ENCODE measurements at regions not wholly inside any gene's neighbourhood (a gene's known extent, or its start where the extent isn't known, plus 50 kb on each side); places are given as distances from the start of the nearest gene placed in this dataset.

- TF ChIP-seq EGR1 (IDR thresholded peaks at IDR 0.05) (no peak), YY1 (IDR thresholded peaks at IDR 0.05; ENCODE audit: low read depth) (no peak), RAD21 (IDR thresholded peaks at IDR 0.05; ENCODE audit: low read depth) (no peak), TAF1 (IDR thresholded peaks at IDR 0.05; ENCODE audit: low read depth) (no peak), TCF12 (IDR thresholded peaks at IDR 0.05; ENCODE audit: low read depth) (no peak)
Observed at GRCh38 chr10:6665847-6666246, 85.8 kb upstream of the PRKCQ start.

DNA sequence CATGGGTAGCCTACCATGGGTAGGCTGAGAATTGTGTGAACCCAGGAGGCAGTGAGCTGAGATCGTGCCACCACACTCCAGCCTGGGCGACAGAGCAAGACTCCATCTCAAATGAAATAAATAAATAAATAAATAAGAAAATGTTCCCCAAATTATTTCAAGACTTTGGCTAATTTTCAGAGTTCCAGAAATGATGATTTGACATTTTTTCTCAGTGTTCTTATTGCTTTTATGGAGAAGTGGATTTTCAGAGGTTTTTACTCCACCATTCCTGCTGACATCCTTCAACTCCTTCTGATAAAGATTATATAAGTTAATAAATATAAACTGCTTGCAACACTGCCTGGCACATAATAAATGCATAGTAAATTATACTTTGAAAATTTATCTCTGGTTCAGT is 80.4 kb upstream of the PRKCQ start:
- TF ChIP-seq MAX (IDR thresholded peaks at IDR 0.05) (no peak), TEAD4 (IDR thresholded peaks at IDR 0.05) (no peak), FOXM1 (IDR thresholded peaks at IDR 0.05; ENCODE audit: borderline replicate concordance, low read depth) (no peak), NFIC (IDR thresholded peaks at IDR 0.05) (no peak), CREB1 (IDR thresholded peaks at IDR 0.05; ENCODE audit: low read depth) (no peak), EGR1 (IDR thresholded peaks at IDR 0.05) (no peak), USF1 (IDR thresholded peaks at IDR 0.05) (no peak), RAD21 (IDR thresholded peaks at IDR 0.05; ENCODE audit: low read depth) (no peak), TCF12 (IDR thresholded peaks at IDR 0.05; ENCODE audit: low read depth) (no peak), TAF1 (IDR thresholded peaks at IDR 0.05; ENCODE audit: low read depth) (no peak), ZBTB7A (IDR thresholded peaks at IDR 0.05; ENCODE audit: low read depth) (no peak)
- TF ChIP-seq, protein P1, sequence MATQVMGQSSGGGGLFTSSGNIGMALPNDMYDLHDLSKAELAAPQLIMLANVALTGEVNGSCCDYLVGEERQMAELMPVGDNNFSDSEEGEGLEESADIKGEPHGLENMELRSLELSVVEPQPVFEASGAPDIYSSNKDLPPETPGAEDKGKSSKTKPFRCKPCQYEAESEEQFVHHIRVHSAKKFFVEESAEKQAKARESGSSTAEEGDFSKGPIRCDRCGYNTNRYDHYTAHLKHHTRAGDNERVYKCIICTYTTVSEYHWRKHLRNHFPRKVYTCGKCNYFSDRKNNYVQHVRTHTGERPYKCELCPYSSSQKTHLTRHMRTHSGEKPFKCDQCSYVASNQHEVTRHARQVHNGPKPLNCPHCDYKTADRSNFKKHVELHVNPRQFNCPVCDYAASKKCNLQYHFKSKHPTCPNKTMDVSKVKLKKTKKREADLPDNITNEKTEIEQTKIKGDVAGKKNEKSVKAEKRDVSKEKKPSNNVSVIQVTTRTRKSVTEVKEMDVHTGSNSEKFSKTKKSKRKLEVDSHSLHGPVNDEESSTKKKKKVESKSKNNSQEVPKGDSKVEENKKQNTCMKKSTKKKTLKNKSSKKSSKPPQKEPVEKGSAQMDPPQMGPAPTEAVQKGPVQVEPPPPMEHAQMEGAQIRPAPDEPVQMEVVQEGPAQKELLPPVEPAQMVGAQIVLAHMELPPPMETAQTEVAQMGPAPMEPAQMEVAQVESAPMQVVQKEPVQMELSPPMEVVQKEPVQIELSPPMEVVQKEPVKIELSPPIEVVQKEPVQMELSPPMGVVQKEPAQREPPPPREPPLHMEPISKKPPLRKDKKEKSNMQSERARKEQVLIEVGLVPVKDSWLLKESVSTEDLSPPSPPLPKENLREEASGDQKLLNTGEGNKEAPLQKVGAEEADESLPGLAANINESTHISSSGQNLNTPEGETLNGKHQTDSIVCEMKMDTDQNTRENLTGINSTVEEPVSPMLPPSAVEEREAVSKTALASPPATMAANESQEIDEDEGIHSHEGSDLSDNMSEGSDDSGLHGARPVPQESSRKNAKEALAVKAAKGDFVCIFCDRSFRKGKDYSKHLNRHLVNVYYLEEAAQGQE (IDR thresholded peaks at IDR 0.05; ENCODE audit: low read depth): no peak

GRCh38 chr10:6659451-6659850 is 79.4 kb upstream of the PRKCQ start:
- TF ChIP-seq TCF12 (IDR thresholded peaks at IDR 0.05; ENCODE audit: low read depth): no peak

GRCh38 chr10:6657669-6658068 is 77.6 kb upstream of the PRKCQ start:
- TF ChIP-seq TAF1 (IDR thresholded peaks at IDR 0.05; ENCODE audit: low read depth): no peak
- TF ChIP-seq ZBTB7A (IDR thresholded peaks at IDR 0.05; ENCODE audit: low read depth): no peak
- no peak for TF ChIP-seq MAX (IDR thresholded peaks at IDR 0.05)
- TF ChIP-seq, protein P1 (IDR thresholded peaks at IDR 0.05; ENCODE audit: low read depth): no peak
- no peak for TF ChIP-seq USF1 (IDR thresholded peaks at IDR 0.05)
- no peak for TF ChIP-seq FOXM1 (IDR thresholded peaks at IDR 0.05; ENCODE audit: borderline replicate concordance, low read depth)
- no peak for TF ChIP-seq EP300 (IDR thresholded peaks at IDR 0.05; ENCODE audit: borderline replicate concordance)
- no peak for TF ChIP-seq RAD21 (IDR thresholded peaks at IDR 0.05; ENCODE audit: low read depth)
- no peak for TF ChIP-seq CREB1 (IDR thresholded peaks at IDR 0.05; ENCODE audit: low read depth)
- TF ChIP-seq TCF12 (IDR thresholded peaks at IDR 0.05; ENCODE audit: low read depth): no peak
- no peak for TF ChIP-seq NFIC (IDR thresholded peaks at IDR 0.05)
- no peak for TF ChIP-seq YY1 (IDR thresholded peaks at IDR 0.05; ENCODE audit: low read depth)

- TF ChIP-seq YY1 (IDR thresholded peaks at IDR 0.05; ENCODE audit: low read depth) (no peak), CREB1 (IDR thresholded peaks at IDR 0.05; ENCODE audit: low read depth) (no peak), FOXM1 (IDR thresholded peaks at IDR 0.05; ENCODE audit: borderline replicate concordance, low read depth) (no peak), EGR1 (IDR thresholded peaks at IDR 0.05) (no peak), ZBTB7A (IDR thresholded peaks at IDR 0.05; ENCODE audit: low read depth) (no peak)
Observed at GRCh38 chr10:6657196-6657595, 77.1 kb upstream of the PRKCQ start.

DNA sequence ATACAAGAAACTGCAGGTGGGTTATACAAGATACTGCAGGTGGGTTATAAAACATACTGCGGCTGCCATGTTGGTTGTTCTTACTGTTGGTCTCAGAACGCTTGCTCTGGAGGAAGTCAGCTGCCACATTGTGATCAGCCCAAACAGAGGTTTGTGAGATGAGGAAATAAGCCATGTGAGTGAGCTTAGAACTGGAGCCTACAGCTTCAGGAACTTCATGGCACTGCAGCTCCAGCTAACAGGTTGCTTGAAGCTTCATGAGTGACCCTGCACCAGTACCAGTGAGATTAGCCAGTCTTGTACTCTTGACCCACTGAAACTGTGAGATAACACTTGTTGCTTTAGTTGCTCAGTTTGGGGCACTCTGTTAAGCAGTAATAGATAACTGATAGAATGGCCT is 74.5 kb upstream of the PRKCQ start:
- TF ChIP-seq EGR1 (IDR thresholded peaks at IDR 0.05) (no peak), TAF1 (IDR thresholded peaks at IDR 0.05; ENCODE audit: low read depth) (no peak), RAD21 (IDR thresholded peaks at IDR 0.05; ENCODE audit: low read depth) (no peak), NFIC (IDR thresholded peaks at IDR 0.05) (no peak), CEBPB (IDR thresholded peaks at IDR 0.05) (no peak), EP300 (IDR thresholded peaks at IDR 0.05; ENCODE audit: borderline replicate concordance) (no peak), CREB1 (IDR thresholded peaks at IDR 0.05; ENCODE audit: low read depth) (no peak), ZBTB7A (IDR thresholded peaks at IDR 0.05; ENCODE audit: low read depth) (no peak), MAX (IDR thresholded peaks at IDR 0.05) (no peak)
- TF ChIP-seq, protein P1 (IDR thresholded peaks at IDR 0.05; ENCODE audit: low read depth): no peak

Measured in Ishikawa (cell line).